GM19452 (cell line): ENCODE measurements at regions not wholly inside any gene's neighbourhood (a gene's known extent, or its start where the extent isn't known, plus 50 kb on each side); places are given as distances from the start of the nearest gene placed in this dataset.

Experiments
- ATAC-seq: cut with Tn5 transposase; IDR thresholded peaks from one replicate; pipeline ENCODE4 v1.9.1; 2021; ENCODE audit not compliant: unreplicated experiment

- no peak for ATAC-seq
Measured at GRCh38 chr14:87073880-87074570, 919.0 kb downstream of the GALC start.

GRCh38 chr14:87067591-87067990, 925.4 kb downstream of the GALC start:
- no peak for ATAC-seq

GRCh38 chr14:87067061-87067460, 925.9 kb downstream of the GALC start:
- ATAC-seq, result no peak

- ATAC-seq, result no peak
Measured at GRCh38 chr14:87066221-87066817, 926.7 kb downstream of the GALC start.

GRCh38 chr14:87065366-87065765, 927.6 kb downstream of the GALC start:
- no peak for ATAC-seq

- ATAC-seq, result no peak
Measured at GRCh38 chr14:87063181-87063580, 929.8 kb downstream of the GALC start.

GRCh38 chr14:87060405-87060804, 932.6 kb downstream of the GALC start:
- no peak for ATAC-seq

- ATAC-seq, result no peak
Measured at GRCh38 chr14:87059060-87059839, 933.7 kb downstream of the GALC start.

GRCh38 chr14:87055007-87055406, 938.0 kb downstream of the GALC start:
- no peak for ATAC-seq

- no peak for ATAC-seq
Measured at GRCh38 chr14:87052646-87053225, 940.2 kb downstream of the GALC start.

GRCh38 chr14:87050421-87050820, 942.6 kb downstream of the GALC start:
- no peak for ATAC-seq

- no peak for ATAC-seq
Measured at GRCh38 chr14:87049950-87050349, 943.0 kb downstream of the GALC start.

- no peak for ATAC-seq
Measured at GRCh38 chr14:87046960-87047359, 946.0 kb downstream of the GALC start.

GRCh38 chr14:87045956-87046355, 947.0 kb downstream of the GALC start:
- ATAC-seq, result no peak

- no peak for ATAC-seq
Measured at GRCh38 chr14:87045246-87045645, 947.7 kb downstream of the GALC start.

GRCh38 chr14:87044807-87045206, 948.2 kb downstream of the GALC start:
- no peak for ATAC-seq

GRCh38 chr14:87043667-87044200, 949.2 kb downstream of the GALC start:
- no peak for ATAC-seq

GRCh38 chr14:87042354-87042753, 950.6 kb downstream of the GALC start:
- ATAC-seq, result no peak

GRCh38 chr14:87041290-87042020, 951.5 kb downstream of the GALC start:
- ATAC-seq, result no peak

GRCh38 chr14:87034680-87035079, 958.3 kb downstream of the GALC start:
- no peak for ATAC-seq

- no peak for ATAC-seq
Measured at GRCh38 chr14:87030197-87030596, 962.8 kb downstream of the GALC start.
